Trophoblast cell (in vitro differentiated cells and primary cell): ENCODE measurements at regions not wholly inside any gene's neighbourhood (a gene's known extent, or its start where the extent isn't known, plus 50 kb on each side); places are given as distances from the start of the nearest gene placed in this dataset.

Experiments used
- DNase-seq, 2 donors: peaks; one replicate each; pipeline ENCODE4 v3.0.0-alpha.2; 2016
- H2AFZ ChIP-seq: 2 replicates; pipeline ENCODE4 v1.6.1; 2013; ENCODE audit warnings: low read length, moderate library complexity, mild to moderate bottlenecking; ENCODE audit not compliant: insufficient read depth, poor library complexity
- H2AK5ac ChIP-seq: 2 replicates; pipeline ENCODE4 v1.6.1; 2013; ENCODE audit warnings: mild to moderate bottlenecking, low read length
- H2BK120ac ChIP-seq: 2 replicates; pipeline ENCODE4 v1.6.1; 2013; ENCODE audit warnings: low read length, mild to moderate bottlenecking, moderate library complexity; ENCODE audit not compliant: insufficient read depth, poor library complexity
- H2BK12ac ChIP-seq: 2 replicates; pipeline ENCODE4 v1.6.1; 2013; ENCODE audit warnings: mild to moderate bottlenecking, low read length, moderate library complexity
- H2BK5ac ChIP-seq: 2 replicates; pipeline ENCODE4 v1.6.1; 2013; ENCODE audit warnings: low read length, low read depth, moderate library complexity, mild to moderate bottlenecking; ENCODE audit not compliant: poor library complexity
- H3K14ac ChIP-seq: 2 replicates; pipeline ENCODE4 v1.6.1; 2013; ENCODE audit warnings: mild to moderate bottlenecking, low read length
- H3K18ac ChIP-seq: 2 replicates; pipeline ENCODE4 v1.6.1; 2013; ENCODE audit warnings: mild to moderate bottlenecking, low read length
- H3K23ac ChIP-seq: 2 replicates; pipeline ENCODE4 v1.6.1; 2013; ENCODE audit warnings: low read length
- H3K27ac ChIP-seq: 2 replicates; pipeline ENCODE4 v1.5.1; 2013; ENCODE audit warnings: low read depth, mild to moderate bottlenecking, inconsistent platforms, low read length, moderate library complexity
- H3K27me3 ChIP-seq: 2 replicates; pipeline ENCODE4 v1.6.1; 2013; ENCODE audit warnings: inconsistent platforms, mild to moderate bottlenecking, low read length, moderate library complexity; ENCODE audit not compliant: insufficient read depth
- H3K36me3 ChIP-seq, 2 experiments: 1 replicate in 1 of 2; 2 replicates in 1 of 2; pipeline ENCODE4 v1.6.1; 2013; ENCODE audit warnings: low read length in 2 of 2, mild to moderate bottlenecking in 2 of 2, moderate library complexity in 1 of 2; ENCODE audit not compliant: insufficient read depth in 2 of 2, control insufficient read depth in 1 of 2
- H3K4ac ChIP-seq: 2 replicates; pipeline ENCODE4 v1.6.1; 2013; ENCODE audit warnings: low read depth, mild to moderate bottlenecking, low read length, moderate library complexity
- H3K4me1 ChIP-seq, 2 experiments: 1 replicate in 1 of 2; 2 replicates in 1 of 2; pipeline ENCODE4 v1.6.1; 2013; ENCODE audit warnings: low read length in 2 of 2, mild to moderate bottlenecking in 2 of 2, moderate library complexity in 1 of 2; ENCODE audit not compliant: insufficient read depth in 2 of 2, control insufficient read depth in 1 of 2
- H3K4me2 ChIP-seq: 2 replicates; pipeline ENCODE4 v1.6.1; 2013; ENCODE audit warnings: inconsistent platforms, mild to moderate bottlenecking, low read length, moderate library complexity
- H3K4me3 ChIP-seq: 2 replicates; pipeline ENCODE4 v1.5.1; 2013; ENCODE audit warnings: mild to moderate bottlenecking, low read depth, low read length, inconsistent platforms
- H3K79me1 ChIP-seq: one replicate; pipeline ENCODE4 v1.6.1; 2013; ENCODE audit warnings: low read length
- H3K79me2 ChIP-seq: 2 replicates; pipeline ENCODE4 v1.6.1; 2013; ENCODE audit warnings: low read length, mild to moderate bottlenecking; ENCODE audit not compliant: control insufficient read depth, insufficient read depth, poor library complexity
- H3K9ac ChIP-seq: 2 replicates; pipeline ENCODE4 v1.6.1; 2013; ENCODE audit warnings: mild to moderate bottlenecking, low read length
- H3K9me3 ChIP-seq: 2 replicates; pipeline ENCODE4 v1.6.1; 2013; ENCODE audit warnings: low read depth, mild to moderate bottlenecking, control low read depth, inconsistent platforms, low read length; ENCODE audit not compliant: insufficient read depth
- H4K12ac ChIP-seq: 2 replicates; pipeline ENCODE4 v1.6.1; 2013; ENCODE audit warnings: low read depth, mild to moderate bottlenecking, low read length, moderate library complexity
- H4K8ac ChIP-seq: 2 replicates; pipeline ENCODE4 v1.6.1; 2013; ENCODE audit warnings: low read depth, mild to moderate bottlenecking, low read length, moderate library complexity
- H4K91ac ChIP-seq: one replicate; pipeline ENCODE4 v1.6.1; 2013; ENCODE audit warnings: low read depth, mild to moderate bottlenecking, low read length, moderate library complexity
- WGBS: extraction: QIAGEN DNeasy Blood & Tissue Kit; methylation state at CpG from one replicate; pipeline ENCODE4 v1.1.7; 2013; ENCODE audit warnings: missing lambda C conversion rate; ENCODE audit not compliant: insufficient read length, insufficient coverage; ENCODE audit errors: extremely low coverage; 5-methylcytosine and 5-hydroxymethylcytosine counted together

- Histone ChIP-seq H3K4ac (no peak overlapping the region), H3K4me1 (no peaks in the 10 kb centered on the region), H4K91ac (no peak overlapping the region), H3K14ac (no peak overlapping the region), H4K8ac (no peak overlapping the region), H3K23ac (no peak overlapping the region), H3K79me2 (no peaks in the 10 kb centered on the region), H3K27ac (no peak overlapping the region), H3K4me3 (no peak overlapping the region), H3K36me3 (no peaks in the 10 kb centered on the region), H3K18ac (no peak overlapping the region), H2AK5ac (no peak overlapping the region), H2BK12ac (no peak overlapping the region), H3K9ac (no peak overlapping the region), H3K27me3 (no peaks in the 10 kb centered on the region), H4K12ac (no peak overlapping the region), H2BK120ac (no peak overlapping the region), H2AFZ (no peak overlapping the region), H3K9me3 (no peaks in the 10 kb centered on the region), H3K4me2 (no peak overlapping the region), H2BK5ac (no peak overlapping the region), H3K79me1 (no peaks in the 10 kb centered on the region)
- WGBS: no CpG with 5 or more reads among the region's 1 CpG
- no peak for DNase-seq
Measured at GRCh38 chr6:98137391-98137790, 697.0 kb upstream of the POU3F2 start.

DNA sequence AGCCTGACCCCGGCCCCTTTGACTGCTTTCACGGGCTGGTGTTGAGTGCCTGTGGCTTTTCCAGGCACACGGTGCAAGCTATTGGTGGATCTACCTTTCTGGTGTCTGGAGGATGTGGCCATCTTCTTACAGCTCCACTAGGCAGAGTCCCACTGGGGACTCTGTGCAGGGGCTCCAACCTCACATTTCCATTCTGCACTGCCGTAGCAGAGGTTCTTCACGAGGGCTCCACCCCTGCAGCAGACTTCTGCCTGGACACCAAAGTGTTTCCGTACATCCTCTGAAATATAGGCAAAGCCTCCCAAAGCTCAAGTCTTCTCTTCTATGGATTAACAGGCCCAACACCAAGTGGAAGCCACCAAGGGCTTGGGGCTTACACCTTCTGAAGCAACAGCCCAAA lies 691.5 kb upstream of the POU3F2 start:
- H3K18ac ChIP-seq: no peak overlapping the region
- no peak overlapping the region for H3K4me3 ChIP-seq
- H3K23ac ChIP-seq: no peak overlapping the region
- H3K4me1 ChIP-seq: no peaks in the 10 kb centered on the region
- no peaks in the 10 kb centered on the region for H3K36me3 ChIP-seq
- WGBS: no CpG with 5 or more reads among the region's 6 CpGs
- H3K14ac ChIP-seq: no peak overlapping the region
- no peak overlapping the region for H2BK5ac ChIP-seq
- H3K27ac ChIP-seq: no peak overlapping the region
- H3K4ac ChIP-seq: no peak overlapping the region
- H3K79me2 ChIP-seq: no peaks in the 10 kb centered on the region
- H3K9me3 ChIP-seq: peaks cover 6% of the 10 kb centered on the region
- H2AK5ac ChIP-seq: no peak overlapping the region
- H2BK12ac ChIP-seq: no peak overlapping the region
- no peak for DNase-seq
- no peak overlapping the region for H4K8ac ChIP-seq
- no peak overlapping the region for H4K12ac ChIP-seq
- H3K27me3 ChIP-seq: no peaks in the 10 kb centered on the region
- H2BK120ac ChIP-seq: no peak overlapping the region
- no peaks in the 10 kb centered on the region for H3K79me1 ChIP-seq
- no peak overlapping the region for H3K9ac ChIP-seq
- no peak overlapping the region for H2AFZ ChIP-seq
- H3K4me2 ChIP-seq: no peak overlapping the region
- H4K91ac ChIP-seq: no peak overlapping the region

DNA sequence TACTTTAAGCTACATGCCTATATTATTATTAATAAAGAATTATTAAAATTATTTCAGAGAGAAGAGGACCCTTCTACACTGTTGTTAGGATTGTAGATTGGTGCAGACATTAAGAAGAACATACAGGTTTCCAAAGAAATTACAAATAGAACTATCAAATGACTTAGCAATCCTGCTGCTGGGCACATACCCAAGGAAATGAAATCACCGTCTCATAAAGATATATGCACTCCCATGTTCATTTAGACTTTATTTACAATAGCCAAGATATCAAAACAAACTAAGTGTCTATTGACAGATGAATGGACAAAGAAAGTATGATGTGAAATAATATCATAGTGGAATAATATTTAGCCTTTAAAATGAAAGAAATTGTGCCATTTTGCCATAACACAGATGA lies 687.7 kb upstream of the POU3F2 start:
- no peak overlapping the region for H3K4me3 ChIP-seq
- no peaks in the 10 kb centered on the region for H3K4me1 ChIP-seq
- no peak overlapping the region for H3K18ac ChIP-seq
- H3K9ac ChIP-seq: no peak overlapping the region
- no peak overlapping the region for H3K27ac ChIP-seq
- H3K36me3 ChIP-seq: no peaks in the 10 kb centered on the region
- no peak overlapping the region for H4K12ac ChIP-seq
- no peaks in the 10 kb centered on the region for H3K79me1 ChIP-seq
- no peak overlapping the region for H3K4ac ChIP-seq
- H4K8ac ChIP-seq: no peak overlapping the region
- no peak overlapping the region for H3K23ac ChIP-seq
- no peak overlapping the region for H3K4me2 ChIP-seq
- no peak overlapping the region for H2AFZ ChIP-seq
- no CpG with 5 or more reads among the region's 1 CpG for WGBS
- H3K27me3 ChIP-seq: no peaks in the 10 kb centered on the region
- H2AK5ac ChIP-seq: no peak overlapping the region
- H3K14ac ChIP-seq: no peak overlapping the region
- H3K9me3 ChIP-seq: peaks cover 6% of the 10 kb centered on the region
- no peak overlapping the region for H4K91ac ChIP-seq
- H2BK5ac ChIP-seq: no peak overlapping the region
- DNase-seq: no peak
- no peak overlapping the region for H2BK120ac ChIP-seq
- no peaks in the 10 kb centered on the region for H3K79me2 ChIP-seq
- H2BK12ac ChIP-seq: no peak overlapping the region

DNA sequence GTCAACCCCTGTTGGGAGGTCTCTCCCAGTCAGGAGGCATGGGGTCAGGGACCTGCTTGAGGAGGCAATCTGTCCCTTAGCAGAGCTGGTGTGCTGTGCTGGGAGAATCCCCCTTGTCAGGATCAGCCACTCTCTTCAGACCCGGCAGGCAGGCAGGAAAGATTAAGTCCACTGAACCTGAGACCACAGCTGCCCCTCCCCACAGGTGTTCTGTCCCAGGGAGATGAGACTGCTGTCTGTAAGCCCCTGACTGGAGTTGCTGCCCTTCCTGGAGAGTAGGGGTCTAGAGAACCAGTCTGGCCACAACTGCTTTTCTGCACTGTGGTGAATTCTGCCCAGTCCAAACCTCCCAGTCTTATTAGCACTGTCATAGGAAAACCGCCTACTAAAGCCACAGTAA lies 677.8 kb upstream of the POU3F2 start:
- Histone ChIP-seq H3K4ac (no peak overlapping the region), H4K91ac (no peak overlapping the region), H2BK120ac (no peak overlapping the region), H3K14ac (no peak overlapping the region), H3K4me3 (no peak overlapping the region), H2AFZ (no peak overlapping the region), H3K36me3 (no peaks in the 10 kb centered on the region), H2BK5ac (no peak overlapping the region), H3K79me2 (no peaks in the 10 kb centered on the region), H2AK5ac (no peak overlapping the region), H4K12ac (no peak overlapping the region), H3K79me1 (no peaks in the 10 kb centered on the region), H4K8ac (no peak overlapping the region), H3K9ac (no peak overlapping the region), H3K23ac (no peak overlapping the region), H3K4me1 (no peaks in the 10 kb centered on the region), H2BK12ac (no peak overlapping the region), H3K9me3 (peaks cover 1% of the 10 kb centered on the region), H3K27ac (no peak overlapping the region), H3K27me3 (no peaks in the 10 kb centered on the region), H3K18ac (no peak overlapping the region), H3K4me2 (no peak overlapping the region)
- no peak for DNase-seq
- WGBS: no CpG with 5 or more reads among the region's 2 CpGs
